CD14-positive monocyte (primary cell): ENCODE measurements at regions not wholly inside any gene's neighbourhood (a gene's known extent, or its start where the extent isn't known, plus 50 kb on each side); places are given as distances from the start of the nearest gene placed in this dataset.

Source experiments
- DNase-seq, 3 donors: peaks; one replicate each; pipeline ENCODE4 v3.0.0-alpha.2; 2011 to 2022
- H2AFZ ChIP-seq: 2 replicates; pipeline ENCODE4 v1.6.0; 2012; ENCODE audit warnings: mild to moderate bottlenecking, low read depth, low read length, inconsistent platforms; ENCODE audit not compliant: insufficient read depth, poor library complexity, severe bottlenecking
- H3K27ac ChIP-seq, 2 donors: 1 replicate in 1 of 2; 2 replicates in 1 of 2; pipeline ENCODE4 v1.5.1; 2012 to 2013; ENCODE audit warnings: low read length in 2 of 2, control low read depth in 1 of 2, inconsistent platforms in 1 of 2, low read depth in 1 of 2, mild to moderate bottlenecking in 1 of 2
- H3K27me3 ChIP-seq, 2 donors: one replicate each; pipeline versions ENCODE4 v1.6.0 to v1.6.1; 2011 to 2013; ENCODE audit warnings: low read length in 2 of 2; ENCODE audit not compliant: control insufficient read depth in 2 of 2, insufficient read depth in 2 of 2
- H3K36me3 ChIP-seq, 2 donors: replicated peaks in 1 of 2; 1 replicate in 1 of 2; 2 replicates in 1 of 2; pipeline versions ENCODE4 v1.5.1 to v1.6.1; 2012 to 2013; ENCODE audit warnings: low read length in 2 of 2, control low read depth in 1 of 2, inconsistent platforms in 1 of 2, mild to moderate bottlenecking in 1 of 2; ENCODE audit not compliant: insufficient read depth in 2 of 2, control insufficient read depth in 1 of 2
- H3K4me1 ChIP-seq, 2 donors: 1 replicate in 1 of 2; 2 replicates in 1 of 2; pipeline versions ENCODE4 v1.5.1 to v1.6.1; 2012 to 2013; ENCODE audit warnings: low read length in 2 of 2, control low read depth in 1 of 2, inconsistent platforms in 1 of 2, mild to moderate bottlenecking in 1 of 2, moderate library complexity in 1 of 2; ENCODE audit not compliant: insufficient read depth in 2 of 2, control insufficient read depth in 1 of 2
- H3K4me2 ChIP-seq: replicated peaks from 2 replicates; pipeline ENCODE3; 2012; ENCODE audit warnings: low read length, moderate library complexity, mild to moderate bottlenecking; ENCODE audit not compliant: poor library complexity, severe bottlenecking; ENCODE audit errors: extremely low read depth
- H3K4me3 ChIP-seq, 3 experiments: fragments of 200-600 bp in 1 of 3; sonication (generic) in 1 of 3; replicated peaks in 1 of 3; 1 replicate in 2 of 3; 2 replicates in 1 of 3; pipeline ENCODE4 v1.5.1; 2011 to 2013; ENCODE audit warnings: low read length in 3 of 3, mild to moderate bottlenecking in 3 of 3, control low read depth in 2 of 3, low read depth in 2 of 3, inconsistent platforms in 1 of 3, moderate library complexity in 1 of 3
- H3K79me2 ChIP-seq: 2 replicates; pipeline ENCODE4 v1.6.0; 2012; ENCODE audit warnings: mild to moderate bottlenecking, control low read depth, inconsistent platforms, low read length, moderate library complexity; ENCODE audit not compliant: insufficient read depth
- H3K9ac ChIP-seq: 2 replicates; pipeline ENCODE4 v1.6.0; 2017; ENCODE audit warnings: low read length, mild to moderate bottlenecking; ENCODE audit not compliant: insufficient read depth, poor library complexity, severe bottlenecking
- H3K9me3 ChIP-seq, 2 donors: replicated peaks in 1 of 2; 1 replicate in 1 of 2; 2 replicates in 1 of 2; pipeline versions ENCODE4 v1.5.1 to v1.6.1; 2012 to 2013; ENCODE audit warnings: low read length in 2 of 2, control low read depth in 1 of 2; ENCODE audit not compliant: control insufficient read depth in 1 of 2, insufficient read depth in 1 of 2
- H4K20me1 ChIP-seq: 2 replicates; pipeline ENCODE4 v1.6.0; 2012; ENCODE audit warnings: mild to moderate bottlenecking, low read length, control low read depth, moderate library complexity; ENCODE audit not compliant: insufficient read depth
- H3K27ac Mint-ChIP-seq, 7 donors: one replicate each; pipeline ENCODE4 v1.8.0; 2020; ENCODE audit warnings: mild to moderate bottlenecking in 7 of 7, mixed read lengths in 7 of 7, moderate library complexity in 6 of 7, inconsistent platforms in 2 of 7
- H3K27me3 Mint-ChIP-seq, 3 donors: one replicate each; pipeline ENCODE4 v1.8.0; 2021 to 2022; ENCODE audit warnings: low read depth in 3 of 3, mild to moderate bottlenecking in 3 of 3, mixed read lengths in 3 of 3, moderate library complexity in 3 of 3, inconsistent platforms in 1 of 3
- H3K36me3 Mint-ChIP-seq, 2 donors: one replicate each; pipeline ENCODE4 v1.8.0; 2020; ENCODE audit warnings: mixed read lengths in 2 of 2, inconsistent platforms in 1 of 2, mild to moderate bottlenecking in 1 of 2
- H3K4me1 Mint-ChIP-seq: one replicate; pipeline ENCODE4 v1.8.0; 2020; ENCODE audit warnings: mild to moderate bottlenecking, mixed read lengths
- H3K4me3 Mint-ChIP-seq, 2 donors: one replicate each; pipeline ENCODE4 v1.8.0; 2020; ENCODE audit warnings: mild to moderate bottlenecking in 2 of 2, mixed read lengths in 2 of 2, moderate library complexity in 1 of 2
- H3K9me3 Mint-ChIP-seq, 7 donors: one replicate each; pipeline ENCODE4 v1.8.0; 2020 to 2022; ENCODE audit warnings: mixed read lengths in 7 of 7, mild to moderate bottlenecking in 6 of 7, moderate library complexity in 6 of 7, inconsistent platforms in 2 of 7
- CTCF ChIP-seq: fragments of 200-600 bp; IDR thresholded peaks from one replicate; pipeline ENCODE4 v1.8.0; 2022; ENCODE audit warnings: antibody characterized with exemption, mild to moderate bottlenecking
- WGBS: methylation state at CpG from one replicate; pipeline ENCODE4 v1.1.5; 2013; ENCODE audit warnings: missing lambda C conversion rate; ENCODE audit not compliant: insufficient coverage; 5-methylcytosine and 5-hydroxymethylcytosine counted together
- intact Hi-C, 2 donors: fragments of 100-400 bp; cut with micrococcal nuclease; formaldehyde crosslinking; loops; one replicate each; pipeline versions ENCODE4 v1.15.0 to v1.15.1; 2023

- no peaks in the 10 kb centered on the region for H3K36me3 ChIP-seq
- H3K27me3 ChIP-seq = no peaks in the 10 kb centered on the region
- 95% methylated on average over 2 of the region's 5 CpGs for WGBS
- no peaks in the 10 kb centered on the region for H3K4me1 ChIP-seq
- no peak overlapping the region for H3K4me3 Mint-ChIP-seq
- H3K4me3 ChIP-seq = no peak overlapping the region
- no peaks in the 10 kb centered on the region for H3K27me3 Mint-ChIP-seq
- DNase-seq = no peak
- no peak overlapping the region for H3K27ac Mint-ChIP-seq
- no peaks in the 10 kb centered on the region for H3K79me2 ChIP-seq
- no peak overlapping the region for H3K4me2 ChIP-seq
- H3K27ac ChIP-seq = no peak overlapping the region
- H2AFZ ChIP-seq = no peak overlapping the region
- H3K9me3 Mint-ChIP-seq = peaks cover 0 to 3% (median 0%) of the 10 kb centered on the region in 7 donors
- intact Hi-C loops = no loop called here
- H3K36me3 Mint-ChIP-seq = no peaks in the 10 kb centered on the region
- H3K4me1 Mint-ChIP-seq = no peaks in the 10 kb centered on the region
- H4K20me1 ChIP-seq = no peaks in the 10 kb centered on the region
- no peak overlapping the region for H3K9ac ChIP-seq
- H3K9me3 ChIP-seq = no peaks in the 10 kb centered on the region
- no peak for TF ChIP-seq CTCF
Observed at GRCh38 chr5:15142458-15142857, 270.9 kb upstream of the ANKH start.

- no peak for DNase-seq
- Histone ChIP-seq H3K79me2 (no peaks in the 10 kb centered on the region), H3K4me3 (no peak overlapping the region), H3K27ac (no peak overlapping the region), H2AFZ (no peak overlapping the region), H3K4me2 (no peak overlapping the region), H4K20me1 (no peaks in the 10 kb centered on the region), H3K36me3 (no peaks in the 10 kb centered on the region), H3K27me3 (no peaks in the 10 kb centered on the region), H3K9ac (no peak overlapping the region), H3K4me1 (no peaks in the 10 kb centered on the region), H3K9me3 (peaks cover 5 to 7% of the 10 kb centered on the region in 2 donors)
- no CpG with 5 or more reads among the region's 3 CpGs for WGBS
- Mint-ChIP-seq H3K9me3 (peaks cover 0 to 14% (median 3%) of the 10 kb centered on the region in 7 donors), H3K27ac (no peak overlapping the region), H3K36me3 (no peaks in the 10 kb centered on the region), H3K4me1 (no peaks in the 10 kb centered on the region), H3K4me3 (no peak overlapping the region), H3K27me3 (no peaks in the 10 kb centered on the region)
- no peak for TF ChIP-seq CTCF
- intact Hi-C loops = no loop called here
Observed at GRCh38 chr5:15137414-15137813, 265.8 kb upstream of the ANKH start.
